ENCODE measurements at regions not wholly inside any gene's neighbourhood (a gene's known extent, or its start where the extent isn't known, plus 50 kb on each side); places are given as distances from the start of the nearest gene placed in this dataset.

DNA sequence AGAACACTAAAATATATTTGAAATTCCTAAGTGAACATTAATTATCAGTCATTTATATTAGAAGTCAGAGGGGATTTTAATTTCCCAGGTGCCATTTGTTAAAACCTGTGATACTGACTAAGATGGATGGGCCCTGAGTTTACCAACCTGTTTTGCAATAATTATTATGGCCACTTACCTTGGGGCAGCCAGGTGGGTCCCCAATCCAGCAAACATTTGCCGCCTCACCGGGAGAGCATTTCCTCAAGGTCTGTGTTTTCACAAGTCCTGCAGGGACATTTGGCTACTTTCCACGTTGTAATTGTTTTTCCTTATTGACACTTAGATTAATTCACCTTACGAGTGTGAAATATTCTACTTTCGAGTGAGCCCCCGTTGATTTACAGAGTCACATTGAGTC lies 251.2 kb upstream of the PPP2R2D start:
- no peak for DNase-seq (ENCODE audit: low read depth in 2 of 2)

DNA sequence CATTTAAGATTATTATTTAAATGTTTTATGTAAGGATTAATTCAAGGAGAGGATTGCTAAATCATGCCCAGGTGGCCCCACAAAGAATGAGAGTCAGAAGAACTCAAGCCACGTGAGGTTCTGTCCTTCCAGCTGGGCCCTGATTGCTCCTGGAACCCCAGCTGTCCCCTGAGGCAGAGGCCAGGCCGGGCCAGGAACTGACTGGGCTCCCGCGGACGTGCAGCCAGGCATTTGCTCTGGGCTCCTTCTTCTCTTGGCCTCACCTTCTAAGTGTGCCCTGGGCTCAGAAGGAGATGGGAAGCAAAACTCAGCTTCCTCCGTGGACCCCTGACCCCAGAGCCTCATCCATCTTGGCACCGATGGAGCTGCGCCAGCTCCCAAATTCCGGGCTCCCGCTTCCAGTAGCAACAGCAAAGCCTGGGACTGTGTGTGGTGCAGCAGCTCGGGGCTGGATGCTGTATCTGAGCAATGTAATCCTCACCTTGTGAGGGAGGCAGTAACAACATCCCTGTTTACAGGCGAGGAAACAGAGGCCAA lies 250.6 kb upstream of the PPP2R2D start:
- DNase-seq (ENCODE audit: low read depth in 2 of 2), result no peak

DNA sequence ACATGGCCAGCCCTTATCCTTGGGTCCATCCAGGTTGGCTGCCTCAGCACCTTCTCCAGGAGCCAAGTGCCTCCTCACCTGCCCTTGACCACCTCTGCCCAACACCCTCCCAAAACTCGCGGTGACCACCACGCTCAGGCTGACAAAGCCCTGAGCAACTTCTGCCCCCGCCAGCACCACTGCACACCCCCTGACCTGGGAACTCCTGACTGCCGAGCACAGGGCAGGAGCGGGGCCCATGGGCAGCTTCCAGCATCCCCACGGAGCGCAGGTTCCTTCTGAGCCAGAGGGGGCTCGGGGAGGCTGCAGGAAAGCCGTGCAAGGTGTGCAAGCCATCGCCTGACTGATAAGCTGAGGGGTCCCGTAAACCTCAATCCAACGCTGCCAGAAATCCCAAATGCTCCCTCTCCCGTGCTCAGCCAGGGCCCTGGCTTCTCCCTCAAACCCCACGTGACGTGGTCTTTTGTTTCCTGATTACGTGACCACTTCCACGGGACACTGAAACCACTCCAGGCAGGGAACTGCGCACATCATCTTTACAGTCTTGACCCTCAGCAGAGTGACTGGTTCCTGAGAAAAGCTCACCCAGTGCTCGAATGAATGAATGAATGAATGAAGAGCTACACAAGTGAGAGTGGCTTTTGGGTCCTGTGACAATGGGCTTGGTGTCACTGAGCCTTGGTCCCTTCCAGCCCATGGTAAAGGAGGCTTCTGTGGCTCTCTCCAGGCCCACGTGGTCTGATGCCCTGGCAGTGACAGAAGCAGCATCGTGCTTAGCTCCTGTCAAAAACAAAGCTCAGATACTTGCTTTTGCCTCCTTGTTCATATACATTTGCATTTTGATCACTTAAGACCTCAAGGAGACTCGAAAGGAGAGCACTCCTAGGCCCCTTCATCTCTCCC lies 249.8 kb upstream of the PPP2R2D start:
- no peak for DNase-seq (ENCODE audit: low read depth in 2 of 2)

DNA sequence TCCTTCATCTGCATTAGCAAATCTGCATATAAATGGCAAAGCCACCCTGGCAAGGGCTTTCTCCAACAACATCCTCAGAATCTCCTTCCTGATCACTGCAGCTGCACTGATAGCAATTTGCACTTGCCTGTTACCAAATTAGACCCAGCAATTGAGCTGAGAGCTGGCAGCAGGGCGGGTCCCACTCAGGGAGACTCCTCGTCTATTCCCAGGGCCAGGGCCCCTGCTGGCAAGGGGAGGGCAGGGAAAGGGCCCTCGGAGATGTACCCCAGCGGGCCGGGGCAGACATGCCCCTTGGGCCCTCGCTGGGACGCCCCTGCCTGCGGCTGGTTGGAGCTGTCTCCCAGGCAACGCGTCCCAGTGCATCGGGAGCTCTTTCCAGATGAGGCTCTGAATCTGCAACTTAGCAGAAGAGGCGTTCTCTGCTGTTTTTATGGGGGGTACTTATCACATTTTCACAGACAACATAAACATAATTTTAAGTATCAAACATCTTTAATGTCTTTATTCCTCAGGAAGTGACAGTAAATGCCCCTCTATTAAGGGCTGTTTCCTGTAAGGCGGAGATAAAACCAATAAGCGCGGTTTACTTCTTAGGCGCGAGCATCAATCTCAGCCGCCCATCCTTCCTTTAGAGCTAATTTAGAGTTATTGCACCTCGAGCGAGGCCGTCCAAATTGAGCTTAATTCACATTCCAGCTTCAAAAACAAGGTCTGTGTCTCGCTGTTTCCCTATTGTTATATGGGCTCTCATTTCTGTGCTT lies 249.0 kb upstream of the PPP2R2D start:
- DNase-seq (ENCODE audit: low read depth in 2 of 2), result no peak

DNA sequence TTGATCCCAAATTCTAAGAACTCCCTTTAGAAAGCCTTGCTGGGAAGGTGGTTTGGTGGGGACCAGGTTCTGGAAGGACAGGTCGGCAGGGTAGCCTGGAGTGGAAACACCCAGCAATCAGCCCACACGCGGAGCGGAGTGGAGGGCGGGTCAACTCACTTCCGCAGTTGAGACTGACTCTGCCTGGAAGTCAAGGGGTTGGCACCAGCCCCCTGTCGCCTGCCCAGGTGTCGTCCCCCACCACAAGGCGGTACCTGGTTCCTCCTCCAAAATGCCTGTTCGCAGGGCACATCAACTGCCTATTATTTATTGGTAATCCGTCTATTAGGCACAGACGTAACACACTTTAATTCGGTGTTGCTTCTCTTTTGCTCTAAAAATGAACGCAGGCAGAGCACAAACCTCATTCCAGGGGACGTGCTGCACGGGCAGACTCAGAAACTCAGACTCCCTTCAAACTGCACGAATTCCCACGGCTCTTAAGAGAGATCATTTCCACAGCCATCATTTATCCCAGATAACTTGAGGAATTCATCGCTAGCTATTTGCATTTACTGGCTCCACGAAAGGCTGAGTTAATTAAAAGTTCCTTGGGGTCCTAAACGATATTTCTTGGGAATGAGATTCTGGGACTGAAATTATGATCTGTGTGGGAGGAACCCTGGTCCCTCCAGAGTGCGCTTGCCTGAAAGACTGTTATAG lies 248.2 kb upstream of the PPP2R2D start:
- no peak for DNase-seq (ENCODE audit: low read depth in 2 of 2)

DNA sequence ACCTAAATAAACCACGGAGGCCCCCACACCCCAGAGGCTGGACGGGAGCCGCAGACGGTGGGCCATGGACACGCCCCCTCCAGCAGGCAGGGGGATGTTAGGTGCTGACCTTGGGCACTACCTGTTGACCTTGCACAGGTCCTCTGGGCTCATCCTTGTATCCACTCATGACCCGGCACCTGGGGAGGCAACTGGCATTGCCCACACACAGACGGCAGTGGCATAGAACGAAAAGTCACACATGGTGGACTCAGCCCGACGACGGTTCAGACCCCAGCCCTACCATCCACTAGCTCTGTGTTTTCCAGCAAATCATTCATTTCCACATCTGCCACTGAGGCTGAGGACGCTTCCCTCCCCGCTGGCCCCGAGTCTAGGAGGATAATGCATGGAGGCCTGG lies 247.7 kb upstream of the PPP2R2D start:
- DNase-seq (ENCODE audit: low read depth in 2 of 2), result no peak

DNA sequence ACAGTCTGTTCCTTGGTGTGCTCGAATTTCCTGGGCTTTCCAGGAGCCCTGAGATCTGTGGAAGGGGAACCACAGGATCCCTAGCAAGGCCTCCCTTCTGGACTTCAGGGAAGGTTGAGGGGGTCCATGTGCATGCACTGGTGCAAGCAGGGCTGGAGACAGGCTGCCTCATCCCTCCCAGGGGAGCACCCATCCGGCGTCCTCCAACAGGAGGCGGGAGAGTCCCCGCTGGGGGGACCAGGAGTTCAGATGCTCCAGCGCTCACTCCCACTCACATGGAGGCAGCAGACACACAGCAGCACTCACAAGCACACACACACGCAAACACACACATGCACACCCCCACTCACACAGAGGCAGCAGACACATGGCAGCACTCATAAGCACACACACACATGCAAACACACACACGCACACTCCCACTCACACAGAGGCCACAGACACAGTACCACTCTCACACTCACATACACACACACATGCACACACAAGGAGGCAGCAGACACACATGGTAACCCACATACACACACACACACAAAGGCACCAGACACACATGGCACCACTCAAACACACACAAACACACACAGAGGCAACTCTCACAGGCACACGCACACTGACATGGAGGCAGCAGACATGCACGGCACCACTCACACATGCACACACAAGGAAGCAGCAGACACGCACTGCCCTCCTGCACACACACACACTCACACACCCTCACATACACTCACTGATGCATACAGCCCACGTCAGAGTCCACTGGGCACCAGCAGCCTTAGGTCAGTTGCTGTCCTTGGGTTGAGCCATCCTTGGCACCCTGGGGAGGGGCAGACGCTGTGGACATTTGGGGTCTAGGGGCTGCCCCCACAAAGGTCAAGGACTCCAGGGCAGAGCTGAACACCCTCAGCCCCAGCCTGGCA lies 247.0 kb upstream of the PPP2R2D start:
- DNase-seq (ENCODE audit: low read depth in 2 of 2), result no peak

DNA sequence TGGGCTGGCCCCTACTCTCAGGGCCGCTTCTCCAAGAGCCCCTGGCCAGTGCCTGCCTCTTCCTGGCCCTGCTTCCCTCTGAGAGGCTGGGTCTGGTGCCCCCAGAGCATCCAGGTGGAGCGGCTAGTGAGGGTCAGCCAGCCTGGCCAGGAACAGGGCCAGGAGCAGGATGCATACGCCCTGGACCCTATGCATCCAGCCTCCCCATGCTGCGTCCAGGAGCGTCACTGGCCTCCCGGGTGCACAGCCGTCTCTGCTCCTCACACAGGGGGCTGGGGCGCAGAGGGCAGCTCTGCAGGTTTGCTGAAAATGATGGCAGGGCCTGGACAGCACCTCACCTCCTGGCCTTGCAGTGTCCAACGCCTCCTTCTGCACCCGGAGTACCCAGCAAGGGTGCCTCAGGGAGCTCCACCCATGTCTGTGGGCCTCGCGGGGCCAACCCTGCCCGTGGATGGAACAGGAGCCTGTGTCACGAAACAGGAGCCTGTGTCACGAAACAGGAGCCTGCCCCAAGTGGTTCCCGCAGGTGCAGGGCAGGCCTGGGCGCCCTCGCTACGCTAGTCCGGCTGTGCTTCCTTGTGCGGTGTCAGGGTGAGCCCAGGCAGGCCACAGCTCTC lies 246.2 kb upstream of the PPP2R2D start:
- no peak for DNase-seq (ENCODE audit: low read depth in 2 of 2)

DNA sequence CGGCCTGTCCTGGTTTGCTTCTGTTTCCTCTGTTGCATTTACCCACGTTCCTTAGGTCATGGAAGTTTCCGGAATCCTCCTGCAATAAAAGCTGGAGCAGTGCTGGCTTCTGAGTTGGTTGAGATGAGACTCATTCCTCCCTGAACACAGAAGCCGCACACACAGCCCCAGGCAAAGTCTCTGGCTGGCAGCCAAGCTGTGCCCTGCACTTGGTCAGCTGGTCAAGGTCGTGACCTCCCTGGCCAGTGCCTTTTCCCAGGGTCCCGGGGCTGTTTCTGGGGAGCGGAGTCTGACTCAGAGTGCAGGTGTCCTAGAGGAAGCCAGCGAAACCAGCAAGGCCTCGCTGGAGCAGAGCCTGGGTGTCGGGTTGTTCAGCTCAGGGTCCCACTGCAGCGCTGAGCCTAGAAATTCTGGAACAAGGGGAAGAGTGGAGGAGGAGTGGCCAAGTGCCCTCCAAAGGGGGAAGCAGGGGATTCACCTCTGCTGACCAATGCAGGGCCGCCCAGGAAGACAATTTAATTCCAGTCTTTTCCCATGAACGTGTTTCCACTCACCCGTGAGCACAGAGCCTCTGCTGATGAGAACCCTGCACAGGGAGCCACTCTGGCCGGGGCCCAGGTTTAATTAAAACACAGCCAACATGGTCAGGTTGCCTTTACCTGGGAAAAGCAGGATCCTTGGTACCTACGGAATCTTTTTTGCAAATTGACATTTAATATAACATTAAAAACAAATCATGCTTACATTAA lies 245.5 kb upstream of the PPP2R2D start:
- no peak for DNase-seq (ENCODE audit: low read depth in 2 of 2)

DNA sequence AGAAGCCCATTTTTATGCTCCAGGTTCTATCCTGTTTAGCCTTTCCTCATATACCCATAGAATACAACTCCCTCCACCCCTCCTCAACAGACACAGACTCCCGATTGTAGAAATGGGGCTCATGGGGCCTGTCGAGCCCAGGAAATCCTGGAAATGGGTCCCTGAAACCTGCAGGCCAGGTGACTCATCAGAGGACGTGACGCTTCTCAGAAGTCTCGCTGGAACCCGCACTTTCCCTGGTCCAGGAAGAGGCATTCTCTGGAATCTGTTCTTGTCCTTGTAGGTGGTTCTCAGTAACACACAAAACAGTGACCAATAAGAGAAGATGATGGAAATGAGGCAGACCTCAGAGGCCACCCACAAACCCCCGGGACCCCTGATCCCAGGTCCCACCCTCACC lies 244.8 kb upstream of the PPP2R2D start:
- DNase-seq (ENCODE audit: low read depth in 2 of 2), result no peak

DNA sequence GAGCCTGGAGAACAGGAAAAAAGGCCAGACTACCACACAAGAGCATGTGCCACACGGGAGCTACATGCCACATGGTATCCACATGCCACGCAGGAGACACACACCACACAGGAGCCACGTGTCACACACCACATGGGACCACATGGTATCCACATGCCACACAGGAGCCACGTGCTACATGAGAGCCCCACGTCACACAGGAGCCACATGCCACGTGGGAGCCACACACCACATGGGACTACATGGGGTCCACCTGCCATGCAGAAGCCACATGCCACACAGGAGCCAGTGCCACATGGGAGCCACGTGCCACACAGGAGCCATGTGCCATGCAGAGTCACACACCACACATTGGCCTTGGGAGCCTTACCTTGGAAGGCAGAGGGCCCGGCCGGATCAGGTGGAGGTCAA lies 244.4 kb upstream of the PPP2R2D start:
- no peak for DNase-seq (ENCODE audit: low read depth in 2 of 2)

DNA sequence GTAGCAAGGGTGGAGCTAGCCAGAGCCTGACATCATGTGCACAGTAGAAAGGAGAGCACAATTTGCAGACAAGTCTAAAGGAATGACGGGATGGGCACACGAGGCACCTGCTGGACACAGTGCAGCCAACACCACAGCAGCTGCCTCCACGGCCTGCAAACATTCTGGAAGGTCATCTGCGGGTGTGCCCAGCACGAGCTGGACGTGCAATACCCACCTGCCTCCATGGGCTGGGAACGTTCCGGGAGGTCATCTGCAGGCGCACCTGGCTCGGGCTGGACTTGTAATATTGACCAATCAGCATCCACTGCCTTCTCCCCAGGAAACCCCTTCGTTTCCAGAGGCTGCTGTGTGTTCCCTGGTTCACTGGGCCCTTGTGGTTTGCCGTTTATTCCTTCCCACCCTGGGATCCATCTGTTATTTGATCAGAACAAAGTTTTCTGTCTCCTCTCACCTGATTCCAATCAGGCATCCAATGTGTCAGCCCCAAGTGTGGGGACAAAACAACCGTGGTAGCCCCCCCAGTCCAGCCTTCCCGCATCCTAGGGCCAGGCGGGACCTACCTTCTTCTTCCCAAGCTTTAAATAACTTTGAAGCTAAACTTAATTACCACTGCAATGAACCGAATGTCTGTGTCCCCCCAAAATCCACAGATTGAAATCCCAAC lies 243.4 kb upstream of the PPP2R2D start:
- DNase-seq (ENCODE audit: low read depth in 2 of 2), result no peak

DNA sequence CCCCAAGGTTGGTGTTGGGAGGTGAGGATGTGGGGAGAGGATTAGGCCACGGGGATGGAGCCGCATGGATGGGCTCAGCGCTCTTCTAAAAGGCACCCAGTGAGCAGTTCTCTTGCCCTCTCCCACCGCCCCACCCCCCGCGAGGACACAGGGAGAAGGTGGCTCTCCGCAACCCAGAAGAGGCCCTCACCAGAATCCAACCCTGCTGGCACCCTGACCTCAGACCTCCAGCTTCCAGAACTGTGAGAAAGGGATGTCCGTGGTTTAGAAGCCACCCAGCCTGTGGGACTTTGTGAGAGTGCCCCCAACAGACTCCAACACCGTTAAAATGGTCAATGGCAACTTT lies 242.8 kb upstream of the PPP2R2D start:
- DNase-seq (ENCODE audit: low read depth in 2 of 2), result no peak

DNA sequence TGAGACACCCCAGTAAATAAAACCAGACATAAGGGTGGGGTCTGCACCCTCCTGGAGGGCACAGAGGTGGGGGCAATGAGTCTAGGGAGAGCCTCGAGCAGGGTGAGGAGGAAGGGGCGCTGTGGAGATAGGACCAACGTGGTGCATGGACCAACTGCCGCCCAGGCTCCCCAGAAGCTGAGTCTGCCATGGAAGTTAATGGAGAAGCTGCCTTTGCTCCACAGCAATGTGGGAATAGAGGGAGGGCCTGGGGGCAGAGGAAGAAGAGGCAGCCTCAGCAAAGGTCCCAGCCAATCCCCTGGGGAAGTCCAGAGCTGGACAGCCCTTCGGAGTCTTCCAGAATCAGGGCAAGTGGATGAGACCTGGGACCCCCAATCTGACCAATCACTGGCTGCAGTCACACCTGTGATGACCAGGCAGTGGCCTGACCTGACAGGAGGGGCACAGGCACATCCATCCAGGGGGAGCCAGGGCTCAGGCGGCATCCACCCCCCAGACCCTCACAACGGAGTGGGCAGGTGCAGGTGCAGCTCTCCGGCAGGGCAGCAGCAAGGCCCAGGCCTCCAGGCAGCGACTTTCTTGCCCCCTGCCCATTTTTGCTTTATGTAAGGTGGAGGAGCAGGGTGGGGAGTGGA lies 242.2 kb upstream of the PPP2R2D start:
- DNase-seq (ENCODE audit: low read depth in 2 of 2), result no peak

DNA sequence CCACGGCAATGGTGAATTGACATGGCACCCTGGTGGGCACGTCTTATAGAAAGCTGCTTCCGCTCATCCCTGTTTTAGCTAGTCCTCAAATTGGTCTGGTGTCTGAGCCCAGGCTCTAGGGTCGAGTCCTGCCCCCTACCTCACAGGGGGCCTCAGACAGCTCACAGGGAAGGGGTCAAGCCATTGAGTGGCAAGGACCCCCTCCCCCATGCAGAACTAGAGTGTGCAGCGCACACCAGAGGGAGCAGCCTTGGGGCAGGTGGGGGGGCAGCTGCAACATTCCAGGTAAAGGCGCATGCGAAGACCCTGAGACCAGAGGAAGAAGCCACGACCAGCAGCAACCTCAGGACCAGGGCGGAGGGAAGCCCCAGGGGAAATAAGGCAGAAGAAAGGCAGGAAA lies 240.4 kb upstream of the PPP2R2D start:
- DNase-seq (ENCODE audit: low read depth in 2 of 2), result no peak

DNA sequence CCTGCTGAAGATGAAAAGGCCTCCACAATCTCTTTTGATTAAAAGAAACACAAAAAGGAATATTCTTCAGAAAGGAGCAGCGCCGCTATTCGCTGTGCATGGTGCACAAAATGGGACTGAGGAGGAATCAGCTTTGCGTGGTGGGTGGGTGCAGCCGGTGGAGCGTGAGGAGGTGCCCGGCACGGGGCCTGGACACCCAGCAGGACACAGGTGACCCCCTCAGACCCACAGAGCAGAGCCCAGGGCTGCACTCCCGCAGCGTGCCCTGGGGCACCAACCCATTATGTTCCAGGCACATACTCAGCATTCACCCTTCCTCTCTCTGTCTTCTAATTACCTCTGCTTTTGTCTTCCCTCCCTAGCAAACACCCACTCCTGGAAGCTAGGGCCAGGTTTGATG lies 238.0 kb upstream of the PPP2R2D start:
- no peak for DNase-seq (ENCODE audit: low read depth in 2 of 2)

DNA sequence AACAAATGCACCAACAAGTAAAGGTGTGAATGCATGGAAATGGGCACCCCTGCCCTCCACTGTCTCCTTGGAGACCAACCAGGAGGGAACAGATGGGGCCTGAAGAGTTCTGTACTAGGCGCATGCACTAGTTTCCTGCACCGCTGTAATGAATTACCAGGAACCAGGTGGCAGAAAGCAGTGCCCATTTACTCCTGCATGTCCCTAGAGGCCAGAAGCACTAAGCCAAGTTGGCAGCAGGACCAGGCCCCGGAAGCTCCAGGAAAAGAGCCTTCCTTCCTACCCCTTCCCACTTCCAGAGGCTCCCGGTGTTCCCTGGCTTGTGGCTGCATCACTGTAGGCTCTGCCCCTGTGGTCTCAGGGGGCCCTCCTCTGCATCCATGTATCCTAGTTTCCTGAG lies 237.5 kb upstream of the PPP2R2D start:
- no peak for DNase-seq (ENCODE audit: low read depth in 2 of 2)

DNA sequence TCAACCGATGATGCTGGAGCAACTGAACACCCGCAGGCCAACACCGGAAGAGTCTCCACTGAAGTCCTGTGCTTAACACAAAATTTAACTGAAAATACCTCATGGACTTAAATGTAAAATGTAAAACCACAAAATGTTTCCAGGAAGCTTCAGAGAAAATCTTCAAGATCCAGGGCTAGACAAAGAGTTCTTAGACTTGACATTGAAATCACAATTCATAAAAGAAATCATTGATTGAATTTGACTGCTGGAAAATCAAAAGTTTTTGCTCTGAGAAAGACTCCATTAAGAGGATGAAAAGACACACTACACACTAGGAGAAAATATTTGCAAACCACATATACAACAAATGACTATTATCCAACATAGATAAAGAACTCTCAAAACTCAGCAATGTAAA lies 234.7 kb upstream of the PPP2R2D start:
- DNase-seq (ENCODE audit: low read depth in 2 of 2), result no peak

DNA sequence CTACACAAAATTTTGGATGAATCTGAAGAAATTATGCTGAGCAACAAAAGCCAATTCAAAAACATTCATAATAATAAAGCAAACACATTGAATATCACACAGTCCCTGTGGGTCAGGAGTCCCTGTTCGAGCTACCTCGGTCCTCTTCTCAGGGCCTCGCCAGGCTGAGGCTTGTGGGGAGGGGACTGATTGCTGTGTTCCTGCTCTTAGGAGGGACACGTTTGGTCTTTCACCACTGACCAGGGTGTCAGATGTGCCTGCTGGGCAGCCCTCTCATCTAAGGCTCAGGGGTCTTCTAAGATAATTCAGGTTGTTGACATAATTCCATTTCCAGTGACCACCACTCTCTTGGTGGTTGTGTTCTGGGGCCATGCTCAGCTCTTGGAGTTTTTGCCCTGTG lies 233.8 kb upstream of the PPP2R2D start:
- no peak for DNase-seq (ENCODE audit: low read depth in 2 of 2)
